Sciatic nerve (tissue), 2 donors: ENCODE measurements at regions not wholly inside any gene's neighbourhood (a gene's known extent, or its start where the extent isn't known, plus 50 kb on each side); places are given as distances from the start of the nearest gene placed in this dataset.

Experiments
- ATAC-seq: fragments of 200-7000 bp; cut with Tn5 transposase; one replicate; pipeline ENCODE4 v1.9.1; 2020; ENCODE audit warnings: mild to moderate bottlenecking, moderate library complexity
- DNase-seq: peaks from one replicate; pipeline ENCODE4 v3.0.0-alpha.2; 2020; ENCODE audit warnings: low spot score
- intact Hi-C: fragments of 100-400 bp; cut with DNase I; formaldehyde crosslinking; loops from one replicate; pipeline ENCODE4 v1.14.2; 2022
- donor health status: DM: no; HTN: no; CAD: no.
- donor health status: DM: no; HTN: no; CAD: no.

- ATAC-seq, result no peak
- intact Hi-C loops, result no loop called here
- DNase-seq, result no peak
Measured at GRCh38 chr12:98274430-98275130, 240.8 kb upstream of the TMPO start.

GRCh38 chr12:98275131-98275475 is 240.3 kb upstream of the TMPO start:
- intact Hi-C loops, result no loop called here
- ATAC-seq, result no peak

DNA sequence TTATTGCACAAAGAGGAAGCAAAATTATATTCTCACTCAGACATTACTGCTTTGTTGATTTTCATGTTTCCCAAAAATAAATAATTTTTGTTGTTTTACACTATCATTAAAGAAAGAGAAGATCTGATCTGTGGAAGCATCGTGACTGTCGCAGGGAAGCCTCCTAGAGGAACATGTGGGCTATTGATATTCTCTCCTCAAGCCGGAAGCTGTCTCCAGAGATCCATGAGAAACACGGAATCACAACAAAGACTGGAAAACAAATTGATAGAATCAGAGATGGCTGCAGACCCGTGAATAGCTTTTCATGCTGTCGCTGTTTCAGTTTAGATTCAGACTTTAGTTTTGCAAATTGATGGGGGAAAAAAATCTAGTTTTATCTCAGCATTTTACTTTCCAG is 235.2 kb upstream of the TMPO start:
- ATAC-seq, result no peak
- intact Hi-C loops, result no loop called here
- DNase-seq, result no peak

More at GRCh38 chr12:98275131-98275475, 240.3 kb upstream of the TMPO start:
- DNase-seq, result no peak

DNA sequence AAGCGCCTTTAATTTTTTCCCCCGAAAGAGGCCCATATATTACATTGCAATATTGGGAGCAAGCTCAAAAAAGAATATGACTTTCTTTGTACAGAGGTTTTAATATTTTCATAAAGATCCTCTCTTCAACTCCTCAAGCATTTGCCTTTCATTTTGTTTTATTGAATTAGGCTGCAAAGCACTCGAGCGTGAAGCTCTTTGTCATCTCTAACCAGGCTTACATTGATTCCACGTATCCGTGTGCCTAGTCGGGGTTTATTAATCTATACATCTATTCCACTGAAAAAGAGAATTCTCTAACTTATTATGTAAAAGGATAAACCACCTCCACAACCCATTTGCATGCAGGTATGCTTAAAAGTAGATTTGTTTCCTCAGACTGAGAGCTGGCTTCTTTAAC is 234.8 kb upstream of the TMPO start:
- no peak for DNase-seq
- intact Hi-C loops, result no loop called here
- ATAC-seq, result no peak

- DNase-seq, result no peak
Measured at GRCh38 chr12:98291828-98292227, 223.6 kb upstream of the TMPO start.

GRCh38 chr12:98294051-98294805 is 221.2 kb upstream of the TMPO start:
- intact Hi-C loops, result no loop called here
- DNase-seq (no peak), ATAC-seq (no peak)

More at GRCh38 chr12:98291828-98292227, 223.6 kb upstream of the TMPO start:
- intact Hi-C loops, result no loop called here
- no peak for ATAC-seq

- no peak for DNase-seq
- intact Hi-C loops, result no loop called here
- no peak for ATAC-seq
Measured at GRCh38 chr12:98295681-98296080, 219.7 kb upstream of the TMPO start.

DNA sequence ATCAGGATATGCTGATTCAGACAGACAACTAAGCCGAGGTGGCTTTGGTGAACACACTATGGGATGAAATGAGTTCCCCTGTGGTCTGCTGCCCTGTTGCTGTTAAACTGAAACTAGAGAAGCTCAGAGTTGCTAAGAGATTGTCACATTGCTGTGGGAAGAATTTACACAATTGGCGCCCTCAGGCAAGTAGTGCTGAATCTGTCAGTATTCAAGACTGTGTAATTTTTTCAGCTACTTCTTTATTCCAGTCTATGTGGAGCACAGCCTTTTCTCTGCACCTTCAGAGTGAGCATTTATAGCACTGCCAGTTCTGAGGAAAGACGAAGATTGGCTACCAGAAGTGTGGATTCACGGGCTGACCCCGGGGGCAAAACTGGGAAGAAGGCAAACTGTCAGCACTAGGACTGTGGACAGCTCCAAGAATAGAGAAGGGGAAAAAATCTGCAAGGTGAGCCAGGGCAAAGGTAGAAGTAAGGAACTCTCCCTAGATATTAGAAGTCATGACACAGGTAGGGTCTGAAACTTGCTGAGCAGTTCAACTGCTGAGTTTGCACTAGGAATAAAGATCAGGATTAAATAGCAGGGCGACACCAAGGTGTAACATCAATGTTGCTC is 218.8 kb upstream of the TMPO start:
- DNase-seq, result no peak
- intact Hi-C loops, result no loop called here
- ATAC-seq, result no peak

- intact Hi-C loops, result no loop called here
Measured at GRCh38 chr12:98297538-98297937, 217.9 kb upstream of the TMPO start.

GRCh38 chr12:98308141-98308540 is 207.2 kb upstream of the TMPO start:
- intact Hi-C loops, result no loop called here
- DNase-seq (no peak), ATAC-seq (no peak)

More at GRCh38 chr12:98297538-98297937, 217.9 kb upstream of the TMPO start:
- DNase-seq (no peak), ATAC-seq (no peak)

- DNase-seq, result no peak
- ATAC-seq, result no peak
- intact Hi-C loops, result no loop called here
Measured at GRCh38 chr12:98317939-98318899, 197.2 kb upstream of the TMPO start.

- DNase-seq (no peak), ATAC-seq (no peak)
- intact Hi-C loops, result no loop called here
Measured at GRCh38 chr12:98319716-98320425, 195.5 kb upstream of the TMPO start.

DNA sequence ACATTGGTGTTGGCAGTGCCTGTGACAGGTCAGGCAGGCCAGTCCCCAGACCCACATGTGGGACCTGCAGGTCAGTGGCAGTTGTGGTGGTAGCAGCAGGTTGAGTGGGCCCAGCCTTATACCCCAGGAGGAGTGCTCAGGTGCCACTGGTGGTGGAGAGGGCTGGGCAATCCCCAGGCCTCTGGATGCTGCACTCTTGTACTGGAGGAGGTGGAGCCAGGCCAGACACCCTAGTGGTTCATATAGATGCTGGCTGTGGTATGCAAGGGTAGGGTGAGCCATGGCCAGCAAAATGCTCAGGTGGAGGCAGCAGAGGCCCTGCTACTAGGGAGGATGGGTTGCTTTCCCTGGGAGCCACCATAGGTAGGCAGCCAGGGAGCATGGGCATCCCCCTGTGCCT is 190.4 kb upstream of the TMPO start:
- ATAC-seq (no peak), DNase-seq (no peak)
- intact Hi-C loops, result no loop called here

- intact Hi-C loops, result no loop called here
- ATAC-seq (no peak), DNase-seq (no peak)
Measured at GRCh38 chr12:98328467-98328866, 186.9 kb upstream of the TMPO start.

DNA sequence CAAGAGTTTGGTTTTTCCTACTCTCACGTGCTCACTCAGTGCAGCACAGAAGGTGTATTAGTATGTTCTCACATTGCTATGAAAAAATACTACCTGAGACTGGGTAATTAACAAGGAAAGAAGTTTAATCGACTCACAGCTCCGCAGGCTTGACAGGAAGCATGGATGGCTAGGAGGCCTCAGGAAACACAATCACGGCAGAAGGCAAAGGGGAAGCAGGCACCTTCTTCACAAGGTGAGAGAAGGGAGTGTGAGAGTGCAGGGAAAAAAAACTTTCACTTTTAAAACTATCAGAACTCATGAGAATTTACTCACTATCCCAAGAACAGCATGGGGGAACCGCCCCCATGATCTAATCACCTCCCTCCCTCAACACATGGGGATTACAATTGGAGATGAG is 185.8 kb upstream of the TMPO start:
- no peak for ATAC-seq
- intact Hi-C loops, result no loop called here
- no peak for DNase-seq

DNA sequence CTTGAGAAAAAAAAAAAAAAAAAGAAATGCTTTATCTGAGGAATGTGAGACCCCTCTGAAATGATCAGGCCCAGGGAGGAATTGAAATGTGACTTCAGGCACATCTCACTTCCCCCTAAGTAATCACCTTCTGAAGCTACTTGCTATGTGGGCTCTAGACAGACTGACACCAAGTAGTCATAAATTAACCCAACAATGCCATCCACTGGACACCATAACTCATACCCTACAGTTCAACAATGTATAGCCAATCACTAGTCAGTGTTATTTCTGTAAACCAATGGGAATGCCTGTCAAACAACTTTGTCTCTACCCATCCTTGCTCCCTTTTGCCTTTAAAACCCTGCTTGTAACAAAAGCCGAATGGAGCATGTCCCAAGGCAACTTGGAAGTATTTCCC is 182.7 kb upstream of the TMPO start:
- intact Hi-C loops, result no loop called here
- DNase-seq (no peak), ATAC-seq (no peak)

DNA sequence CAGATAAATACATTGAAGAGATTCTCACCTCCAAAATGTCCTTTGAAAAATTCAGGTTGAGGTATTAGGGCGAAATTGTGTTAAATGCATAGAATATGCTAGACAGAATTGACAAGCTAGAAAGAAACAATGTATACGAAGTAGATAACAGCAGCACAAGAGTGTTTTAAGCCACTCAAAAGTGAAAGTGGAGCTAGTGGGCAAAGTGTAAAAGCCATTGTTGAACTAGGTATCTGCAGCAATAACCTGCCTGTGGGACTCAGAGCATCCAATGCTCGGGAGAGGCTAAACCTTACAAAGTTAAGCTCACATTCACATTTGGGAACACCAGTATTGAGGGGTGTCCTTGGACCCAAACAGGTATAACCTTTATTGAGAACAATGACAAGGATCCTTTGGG is 180.6 kb upstream of the TMPO start:
- intact Hi-C loops, result no loop called here
- ATAC-seq (no peak), DNase-seq (no peak)

- DNase-seq, result no peak
- intact Hi-C loops, result no loop called here
- ATAC-seq, result no peak
Measured at GRCh38 chr12:98341026-98341425, 174.4 kb upstream of the TMPO start.

DNA sequence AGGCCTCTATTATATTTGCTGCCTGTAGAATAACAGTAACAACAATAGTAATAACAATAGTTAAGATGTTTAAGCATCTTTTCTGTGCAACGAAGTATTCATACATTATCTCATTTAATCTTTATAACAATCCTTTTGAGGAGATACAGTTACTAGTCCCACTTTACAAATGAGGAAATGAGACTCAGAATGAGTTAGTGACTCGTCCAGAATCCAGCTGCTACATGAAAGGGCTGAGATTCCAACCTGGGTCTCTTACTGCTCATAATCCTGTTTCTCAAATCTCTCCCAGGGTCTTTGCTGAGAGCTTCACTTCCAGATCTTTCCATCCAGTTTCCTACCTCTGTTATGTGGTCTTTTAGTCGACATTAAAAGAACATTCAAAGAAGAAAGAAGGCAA is 173.7 kb upstream of the TMPO start:
- no peak for ATAC-seq
- intact Hi-C loops, result no loop called here
- DNase-seq, result no peak
